CD4-positive, alpha-beta T cell treated with Interleukin-17A for 4 hours (primary cell): ENCODE measurements at regions not wholly inside any gene's neighbourhood (a gene's known extent, or its start where the extent isn't known, plus 50 kb on each side); places are given as distances from the start of the nearest gene placed in this dataset.

Experiments used
- DNase-seq: peaks from one replicate; pipeline ENCODE4 v3.0.0-alpha.2; 2020; ENCODE audit warnings: mixed read lengths

GRCh38 chr2:24439971-24440340 lies 51.1 kb upstream of the NCOA1 start:
- no peak for DNase-seq

DNA sequence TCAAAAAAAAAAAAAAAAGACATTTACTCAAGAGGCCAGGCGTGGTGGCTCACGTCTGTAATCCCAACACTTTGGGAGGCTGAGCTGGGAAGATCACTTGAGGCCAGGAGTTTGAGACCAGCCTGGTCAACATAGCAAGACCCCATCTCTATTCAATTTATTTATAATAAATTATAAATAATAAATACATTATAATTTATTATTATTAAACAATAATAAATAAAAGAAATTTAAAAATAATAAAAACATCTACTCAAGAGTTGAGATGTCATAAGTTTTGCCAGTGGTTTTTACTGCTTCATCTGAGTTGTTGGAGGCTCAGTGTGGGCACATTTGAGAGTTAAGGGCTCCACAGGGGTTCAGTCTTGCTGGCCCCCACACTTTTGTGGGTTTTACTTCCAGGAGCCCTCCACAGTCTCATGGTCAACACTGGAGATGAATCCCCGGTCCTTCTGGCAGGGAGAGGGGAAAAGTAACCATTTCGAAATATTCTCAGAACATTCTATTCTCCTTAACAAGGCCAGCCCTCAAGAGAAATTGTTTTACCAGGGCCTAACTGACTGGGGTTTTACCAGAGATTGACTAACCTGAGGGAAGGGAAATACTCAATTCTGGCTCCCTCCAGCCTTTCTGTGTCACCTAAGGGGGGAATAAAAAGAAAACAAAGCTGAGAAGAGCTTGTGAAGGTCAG lies 51.6 kb upstream of the NCOA1 start:
- no peak for DNase-seq

DNA sequence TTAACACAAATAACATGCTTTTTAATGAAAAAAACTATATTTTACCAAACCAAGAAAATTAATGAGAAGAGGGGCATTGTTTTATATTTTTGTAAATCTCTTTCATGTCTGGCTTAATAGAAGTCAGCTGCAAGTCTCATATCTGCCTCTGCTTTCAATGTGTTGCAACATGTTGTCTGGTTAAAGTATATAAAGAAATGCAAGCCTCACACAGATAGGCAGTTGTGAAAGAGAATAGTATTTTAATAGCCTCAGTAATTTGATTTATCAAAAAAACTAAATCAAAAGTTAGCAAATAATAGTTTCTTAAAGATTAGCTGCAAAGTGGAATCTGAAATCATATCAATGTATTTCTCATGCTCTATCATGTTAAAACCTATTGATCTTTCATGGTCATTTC lies 52.9 kb upstream of the NCOA1 start:
- no peak for DNase-seq

GRCh38 chr2:24435391-24436316 lies 55.4 kb upstream of the NCOA1 start:
- no peak for DNase-seq

DNA sequence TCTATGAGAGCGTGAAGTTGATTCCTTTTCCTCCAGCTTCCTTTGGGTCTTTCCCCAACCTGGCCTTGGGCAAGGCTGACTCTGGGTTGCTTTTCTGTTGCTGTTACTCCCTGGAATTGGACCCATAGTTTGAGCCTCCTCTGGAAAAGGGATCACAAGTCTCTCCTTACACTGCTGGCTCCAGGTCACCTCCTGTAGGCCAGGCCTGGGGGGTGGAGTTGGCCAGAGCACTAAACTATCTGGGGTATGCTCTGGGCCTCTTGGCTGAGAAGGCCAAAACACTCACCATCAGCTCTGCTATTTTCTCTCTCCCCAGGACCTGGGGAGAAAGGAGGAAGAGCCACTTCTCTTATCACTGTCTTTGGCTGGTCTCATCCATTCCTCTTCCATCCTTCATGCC lies 56.5 kb upstream of the NCOA1 start:
- no peak for DNase-seq

DNA sequence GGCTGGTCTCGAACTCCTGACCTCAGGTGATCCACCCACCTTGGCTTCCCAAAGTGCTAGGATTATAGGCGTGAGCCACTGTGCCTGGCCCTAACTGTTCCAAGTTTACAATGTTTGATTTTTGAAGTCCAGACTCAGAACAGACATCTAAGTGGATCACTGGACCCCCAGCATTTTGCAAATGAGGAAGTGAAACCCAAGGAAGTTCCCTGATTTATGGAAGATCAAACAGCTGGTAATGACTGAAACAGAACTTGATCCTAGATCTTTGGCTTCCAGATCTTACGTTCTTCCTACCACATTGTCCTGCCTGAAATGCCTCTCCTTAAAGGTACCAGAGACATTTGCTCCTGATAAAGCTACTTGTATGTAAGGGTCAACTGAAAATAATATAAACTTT lies 58.3 kb upstream of the NCOA1 start:
- DNase-seq = no peak

DNA sequence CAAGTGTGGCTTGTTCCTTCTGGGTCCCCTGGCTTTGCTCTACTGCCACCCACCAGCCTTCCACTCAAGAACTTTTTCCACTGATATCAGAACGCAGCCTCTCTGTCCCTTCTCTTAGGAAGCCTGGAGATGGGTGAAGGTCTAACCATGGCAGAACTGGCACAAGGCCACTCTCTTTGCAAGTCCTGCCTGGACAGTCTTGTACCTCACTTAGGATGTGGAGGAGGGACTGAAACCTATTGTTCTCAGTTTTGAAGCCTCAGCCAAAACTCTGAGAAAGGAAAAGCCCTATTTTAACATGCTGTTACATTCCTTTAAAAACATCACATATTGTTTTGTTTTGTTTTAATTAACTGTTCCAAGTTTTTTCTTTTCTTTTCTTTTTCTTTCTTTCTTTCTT lies 58.9 kb upstream of the NCOA1 start:
- no peak for DNase-seq

DNA sequence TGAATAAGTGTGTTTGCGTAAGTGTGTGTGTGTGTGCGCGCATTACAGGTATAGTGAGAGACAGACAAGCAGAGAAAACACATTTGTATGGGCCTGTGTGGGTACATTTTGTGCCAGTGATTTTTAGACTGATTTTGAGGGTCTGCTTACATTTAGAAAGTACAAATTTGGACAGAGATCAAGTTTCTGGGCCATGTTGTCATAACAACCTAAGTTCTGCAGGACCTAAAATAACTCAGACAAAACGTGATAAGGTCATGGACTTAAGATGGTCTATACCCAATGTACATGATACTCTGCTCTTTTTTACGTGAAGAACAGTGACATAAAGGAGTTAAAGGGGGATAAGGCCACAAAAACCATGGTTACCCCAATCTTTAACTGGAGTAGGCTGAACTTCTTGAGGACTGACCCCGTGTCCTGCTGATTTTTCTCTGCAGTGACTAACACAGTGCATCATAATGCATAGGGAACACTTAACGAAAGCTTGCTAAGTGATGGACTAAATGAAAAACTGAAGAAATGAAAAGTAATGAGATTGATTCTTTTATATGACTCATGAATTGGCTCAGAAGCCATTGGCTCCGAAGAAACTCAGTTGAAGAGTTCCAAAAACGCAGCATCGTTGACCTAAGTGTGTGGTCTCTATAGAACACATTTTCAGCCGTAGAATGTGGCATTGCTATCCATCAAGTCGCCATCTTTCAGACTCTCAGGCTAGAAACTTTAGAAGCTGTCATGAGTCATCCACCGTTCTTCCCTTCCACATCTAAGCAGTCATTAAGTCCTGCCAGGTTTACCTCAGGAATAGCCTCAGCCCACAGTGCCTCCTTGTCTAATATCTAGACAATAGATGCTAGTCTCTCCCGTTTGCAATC lies 61.6 kb upstream of the NCOA1 start:
- DNase-seq = no peak

GRCh38 chr2:24424387-24424786 lies 64.1 kb upstream of the ITSN2 start:
- no peak for DNase-seq

DNA sequence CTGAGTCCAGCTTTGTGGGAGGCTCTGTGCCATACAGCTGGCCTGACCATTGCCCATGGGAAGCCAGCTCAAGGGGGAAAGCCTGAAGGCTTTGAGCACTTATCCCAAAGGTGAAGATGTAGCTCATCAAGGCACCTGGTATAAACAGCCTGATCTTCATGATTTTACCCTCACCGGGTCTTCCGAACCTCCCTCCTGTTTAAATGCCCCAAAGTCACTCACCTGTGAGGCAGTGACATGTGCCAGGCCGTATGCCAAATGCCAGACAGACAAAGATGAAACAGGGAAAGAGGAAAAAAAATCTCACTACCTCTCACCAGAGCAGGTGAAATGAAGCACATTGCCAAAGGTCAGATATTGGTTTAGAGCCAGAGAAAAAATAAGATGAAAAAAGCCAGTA lies 62.8 kb upstream of the ITSN2 start:
- DNase-seq = no peak

- peak; percentile 68 for DNase-seq
Measured at GRCh38 chr2:24421668-24422067, 61.3 kb upstream of the ITSN2 start.

GRCh38 chr2:24420373-24420772 lies 60.0 kb upstream of the ITSN2 start:
- no peak for DNase-seq

- no peak for DNase-seq
Measured at GRCh38 chr2:24418166-24418841, 58.0 kb upstream of the ITSN2 start.

DNA sequence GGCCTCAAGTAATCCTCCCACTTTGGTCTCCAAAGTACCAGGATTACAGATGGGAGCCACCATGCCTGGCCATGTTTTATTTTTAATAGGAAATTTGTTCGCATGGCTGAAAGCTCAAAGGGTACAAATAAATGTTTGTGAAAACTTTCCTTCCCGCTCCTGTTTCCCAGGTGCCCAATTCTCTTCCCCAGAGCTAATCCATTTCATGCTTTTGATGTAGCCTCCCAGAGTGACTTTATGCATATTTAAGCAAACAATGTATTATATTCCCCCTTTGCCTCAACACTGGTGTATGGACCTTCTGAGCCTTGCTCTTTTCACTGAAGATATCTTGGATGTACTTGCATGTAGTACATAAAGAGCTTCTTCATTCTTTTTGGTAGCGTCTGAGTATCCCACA lies 52.5 kb upstream of the ITSN2 start:
- DNase-seq = no peak

- DNase-seq = no peak
Measured at GRCh38 chr2:24411488-24412151, 51.3 kb upstream of the ITSN2 start.

- DNase-seq = no peak
Measured at GRCh38 chr2:24410976-24411375, 50.6 kb upstream of the ITSN2 start.

DNA sequence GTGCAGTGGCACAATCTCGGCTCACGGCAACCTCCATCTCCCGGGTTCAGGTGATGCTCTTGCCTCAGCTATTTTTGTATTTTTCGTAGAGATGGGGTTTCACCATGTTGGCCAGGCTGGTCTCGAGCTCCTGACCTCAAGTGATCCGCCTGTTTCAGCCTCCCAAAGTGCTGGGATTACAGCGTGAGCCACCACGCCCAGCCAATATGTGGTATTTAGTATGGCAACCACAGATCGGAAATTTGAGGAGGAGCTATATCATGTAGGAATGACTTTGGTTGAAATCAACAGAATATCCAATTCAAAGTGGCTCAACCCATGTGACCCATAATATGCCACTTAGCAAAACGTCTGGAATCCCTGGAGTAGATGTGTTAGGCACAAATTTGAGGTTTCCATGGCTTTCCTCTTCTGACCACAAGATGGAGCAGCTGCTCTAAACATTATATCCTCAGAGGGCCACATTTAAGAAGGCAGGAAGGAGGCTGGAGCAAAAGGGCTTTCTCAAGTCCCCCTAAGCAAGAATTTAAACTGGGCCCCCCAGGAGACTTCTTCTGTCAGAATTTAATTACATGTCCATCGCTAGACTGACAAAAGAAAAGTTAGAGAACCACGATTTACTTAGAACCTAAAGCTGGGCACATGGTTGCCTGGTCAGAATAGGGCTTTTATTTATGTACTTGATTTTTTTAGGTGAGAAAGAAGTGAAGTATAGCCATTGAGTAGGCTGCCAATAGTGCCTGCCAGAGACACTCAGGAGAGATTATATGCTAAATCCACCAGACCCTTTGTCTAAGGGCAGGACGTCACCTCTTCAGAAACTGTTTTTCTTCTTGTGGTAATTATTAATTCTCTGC lies 49.6 kb upstream of the ITSN2 start:
- DNase-seq = peak; percentile 47
